Glomerular visceral epithelial cell (primary cell): ENCODE measurements at regions not wholly inside any gene's neighbourhood (a gene's known extent, or its start where the extent isn't known, plus 50 kb on each side); places are given as distances from the start of the nearest gene placed in this dataset.

ENCODE experiments used
- DNase-seq: peaks from one replicate; pipeline ENCODE4 v3.0.0-alpha.2; 2016; ENCODE audit errors: extremely low spot score

DNA sequence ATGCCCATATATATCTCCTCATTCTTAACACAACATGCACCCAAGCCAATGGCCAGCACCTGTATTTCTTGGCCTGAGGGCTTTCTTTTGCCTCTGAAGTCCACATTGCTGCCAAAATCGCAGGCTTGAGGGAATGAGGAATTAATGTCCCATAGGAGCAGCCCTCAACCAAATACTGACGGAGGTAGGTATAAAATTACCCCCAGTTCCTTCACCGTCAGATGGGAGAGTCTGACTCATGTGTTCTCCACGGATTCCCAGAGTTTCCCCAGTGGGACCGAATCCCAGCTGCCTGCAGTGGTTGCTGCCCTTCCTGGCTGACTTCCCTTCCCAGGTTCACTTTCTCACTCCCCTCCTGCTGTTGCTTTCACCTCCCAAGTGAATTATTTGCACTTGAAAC is 602.2 kb upstream of the NOX3 start:
- DNase-seq, result no peak

DNA sequence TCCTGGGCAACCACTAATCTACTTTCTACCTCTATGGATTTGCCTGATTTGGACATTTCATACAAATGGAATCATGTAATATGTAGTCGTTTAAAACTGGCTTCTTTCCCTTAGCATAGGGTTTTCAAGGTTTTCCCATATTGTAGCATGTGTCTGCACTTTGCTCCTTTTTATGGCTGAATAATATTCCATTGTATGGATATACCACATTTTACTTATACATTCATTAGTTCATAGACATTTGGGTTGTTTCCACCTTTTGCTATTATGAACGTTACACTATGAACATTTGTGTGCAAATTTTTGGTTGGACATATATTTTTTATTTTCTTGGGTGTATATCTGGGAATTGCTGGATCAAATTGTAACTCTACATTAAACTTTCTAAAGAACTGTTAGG is 600.4 kb upstream of the NOX3 start:
- DNase-seq, result no peak

DNA sequence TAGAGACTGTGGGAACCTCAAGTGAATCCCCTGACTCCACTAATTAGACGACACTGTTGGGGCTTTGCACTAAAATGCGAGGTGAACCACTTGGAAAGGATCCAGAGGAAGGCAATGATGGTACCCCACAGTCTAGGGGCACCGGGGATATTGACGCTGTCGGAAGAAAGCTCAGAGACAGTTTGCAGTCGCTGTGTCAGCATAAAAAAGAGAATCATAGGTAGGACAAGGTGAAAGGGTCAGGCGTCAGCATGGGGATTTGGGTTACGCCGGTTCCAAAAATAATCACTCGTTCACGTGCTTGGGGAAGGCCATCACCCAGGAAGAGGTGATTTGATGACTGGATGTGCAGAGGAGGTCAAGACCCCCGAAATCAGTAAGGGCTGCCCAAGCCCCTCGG is 598.0 kb upstream of the NOX3 start:
- no peak for DNase-seq

DNA sequence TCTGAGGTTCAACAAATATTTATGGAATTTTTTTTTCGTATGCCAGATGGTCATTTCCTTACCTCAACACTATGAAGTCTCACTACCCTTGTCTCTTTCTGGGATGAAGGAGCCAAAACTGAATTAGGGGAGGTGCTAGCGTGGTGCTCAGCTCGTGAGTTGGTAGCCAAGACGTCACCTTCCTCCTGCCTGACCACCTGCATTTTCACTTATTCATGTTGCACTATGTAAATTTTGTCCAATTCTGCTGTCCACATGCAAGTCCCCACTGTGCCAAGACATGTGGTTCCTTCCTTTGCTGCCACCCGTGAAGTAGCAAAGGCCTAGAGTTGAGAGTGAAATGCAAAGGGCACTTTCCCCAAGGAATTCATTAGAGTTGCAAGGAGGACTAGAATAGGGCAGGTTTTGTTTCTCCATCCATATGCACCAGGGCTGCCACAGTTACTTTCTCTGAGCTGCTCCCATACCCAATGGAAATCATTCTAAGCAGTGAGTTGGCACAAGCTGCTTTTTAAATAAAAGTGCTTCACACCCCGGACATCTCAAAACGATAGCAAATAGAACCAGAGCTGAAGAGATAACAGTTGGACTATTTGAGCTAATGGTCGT is 591.3 kb upstream of the NOX3 start:
- no peak for DNase-seq

DNA sequence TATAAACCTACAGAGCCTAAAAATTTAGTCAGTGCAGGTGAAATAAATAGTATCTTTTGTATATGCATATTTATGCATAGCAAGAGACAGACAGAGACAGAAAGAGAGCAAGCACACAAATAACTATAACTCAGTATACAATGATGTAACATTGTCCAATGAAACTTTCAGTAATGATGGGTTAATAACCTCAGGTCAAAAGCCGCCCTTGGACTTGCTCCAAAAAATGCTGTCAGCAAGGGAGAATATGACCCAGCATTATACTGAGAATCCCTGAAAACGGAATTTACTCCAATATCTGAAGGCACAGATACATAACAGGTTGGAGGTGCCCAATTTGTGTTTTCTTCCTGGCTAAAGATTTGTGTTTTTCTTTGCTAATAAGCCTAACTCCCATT is 590.6 kb upstream of the NOX3 start:
- no peak for DNase-seq

DNA sequence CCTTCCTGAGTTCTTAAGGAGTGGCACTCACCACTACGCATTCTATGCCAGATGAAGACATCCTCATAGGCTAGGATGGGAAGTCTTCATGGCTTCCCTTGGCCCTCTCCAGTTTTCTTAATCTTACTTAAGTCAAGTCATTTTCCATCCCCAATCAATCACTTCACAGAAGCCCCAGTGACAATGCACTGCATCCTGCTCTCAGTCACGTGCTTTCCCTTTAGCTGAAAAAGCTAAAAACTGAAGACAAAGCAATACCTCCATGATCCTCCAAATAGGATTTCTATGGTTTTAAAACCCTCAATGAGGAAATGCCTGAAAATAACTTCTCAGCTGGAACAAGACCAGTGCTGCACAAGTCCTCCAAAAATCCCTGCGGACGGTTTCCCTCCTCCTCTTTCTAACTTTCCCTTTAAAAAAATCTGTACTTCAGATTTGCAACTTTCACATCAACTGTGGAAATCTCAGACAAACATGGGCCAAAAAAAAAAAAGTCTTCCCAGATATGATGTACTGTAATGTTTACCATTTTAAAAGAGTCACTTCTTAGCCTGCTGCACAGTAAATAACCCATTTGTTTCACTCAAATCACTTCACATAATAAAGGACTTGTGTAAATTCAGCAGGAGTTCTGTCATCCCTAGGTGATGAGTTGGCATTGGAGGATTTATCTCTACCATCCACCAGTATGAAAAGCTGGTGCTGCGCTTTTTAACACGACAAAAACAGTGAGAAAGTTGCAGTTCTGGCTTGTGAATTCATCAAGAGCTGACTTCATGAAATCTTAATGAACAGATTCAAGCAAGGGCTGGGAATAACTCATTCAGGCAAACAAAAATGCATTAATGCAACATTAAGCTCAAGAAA is 590.0 kb upstream of the NOX3 start:
- DNase-seq, result no peak

DNA sequence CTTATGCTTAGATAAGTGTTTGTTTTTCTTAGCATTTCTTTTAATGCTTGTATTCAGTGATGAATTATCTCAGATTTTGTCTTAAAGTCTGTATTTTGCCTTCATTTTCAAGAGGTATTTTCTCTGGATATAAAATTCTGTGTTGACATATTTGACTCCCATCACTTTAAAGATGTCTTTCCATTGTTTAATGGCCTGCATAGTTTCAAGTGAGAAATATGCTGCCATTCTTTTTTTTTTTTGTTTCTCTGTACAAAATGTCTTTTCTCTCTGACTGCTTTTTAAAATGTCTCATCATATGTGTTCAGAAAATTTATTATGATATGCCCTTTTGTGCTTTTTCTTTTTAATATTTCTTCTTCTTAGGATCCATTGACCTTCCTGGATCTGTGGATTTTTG is 578.0 kb upstream of the NOX3 start:
- DNase-seq, result no peak

DNA sequence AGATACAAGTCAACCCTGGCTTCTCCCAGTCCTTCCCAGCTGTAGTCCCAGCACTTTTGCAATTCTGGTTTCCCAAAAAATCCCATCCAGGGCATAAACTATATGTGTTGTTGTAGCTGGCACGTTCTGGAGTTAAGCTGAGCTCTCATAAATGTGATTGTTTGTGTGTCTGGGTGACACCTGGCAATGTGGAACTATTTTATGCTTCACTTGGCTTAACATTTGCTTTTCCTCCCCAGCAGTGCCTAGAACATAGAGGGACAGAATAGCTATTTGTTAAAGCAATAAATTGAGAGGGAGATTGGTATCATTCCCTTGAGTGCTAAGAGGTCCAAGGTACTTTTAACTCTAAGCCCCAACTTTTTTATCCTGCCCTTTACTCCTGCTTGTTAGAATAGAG is 575.9 kb upstream of the NOX3 start:
- no peak for DNase-seq

DNA sequence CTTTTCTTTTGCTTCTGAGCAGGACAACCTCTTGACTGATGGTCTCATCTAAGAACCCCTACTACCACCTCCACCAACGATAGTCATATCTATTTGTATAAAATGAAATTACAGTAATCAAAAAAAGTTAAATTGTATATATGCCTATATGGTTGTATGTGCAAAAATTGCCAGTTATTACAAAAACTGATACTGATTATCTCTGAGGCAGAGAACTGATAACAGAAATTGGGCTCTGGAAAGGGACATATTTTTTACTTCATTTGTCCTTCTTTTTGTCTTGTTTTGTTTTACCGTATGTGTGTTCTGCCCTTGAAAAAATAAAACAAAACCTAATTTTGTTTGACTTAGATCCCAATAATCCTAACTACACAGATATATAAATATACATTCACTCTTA is 574.4 kb upstream of the NOX3 start:
- DNase-seq, result no peak

DNA sequence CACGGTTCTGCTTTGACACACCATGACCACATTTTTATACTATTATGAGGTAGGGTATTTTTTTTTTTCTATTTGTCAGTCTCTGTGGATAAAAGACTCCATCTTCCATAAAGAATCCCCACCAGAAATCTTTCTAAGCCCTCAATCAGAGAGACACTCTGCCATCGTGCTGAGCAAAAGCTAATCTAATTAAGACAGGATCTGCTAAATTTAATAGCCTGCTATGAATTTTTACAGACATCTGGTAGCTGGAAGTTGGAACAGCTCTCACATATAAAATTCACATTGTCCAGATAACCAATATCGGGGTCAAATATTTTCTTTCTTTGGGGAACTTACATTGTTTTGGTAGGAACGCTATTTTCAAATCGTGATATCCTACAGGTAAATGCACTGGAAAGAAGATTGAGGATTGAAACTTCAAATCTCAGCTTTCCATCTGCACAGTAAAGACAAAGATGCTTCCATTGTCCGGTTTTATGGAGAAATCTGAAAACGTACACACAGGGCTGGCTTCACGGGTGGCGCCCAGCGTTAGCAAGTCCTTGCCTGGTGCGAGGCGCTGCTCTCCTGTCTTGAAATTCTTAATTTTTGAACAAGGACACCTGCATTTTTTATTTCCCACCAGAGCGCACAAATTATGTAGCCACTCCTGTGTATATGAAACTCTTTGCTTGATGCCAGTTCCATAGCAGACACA is 573.8 kb upstream of the NOX3 start:
- DNase-seq, result no peak

DNA sequence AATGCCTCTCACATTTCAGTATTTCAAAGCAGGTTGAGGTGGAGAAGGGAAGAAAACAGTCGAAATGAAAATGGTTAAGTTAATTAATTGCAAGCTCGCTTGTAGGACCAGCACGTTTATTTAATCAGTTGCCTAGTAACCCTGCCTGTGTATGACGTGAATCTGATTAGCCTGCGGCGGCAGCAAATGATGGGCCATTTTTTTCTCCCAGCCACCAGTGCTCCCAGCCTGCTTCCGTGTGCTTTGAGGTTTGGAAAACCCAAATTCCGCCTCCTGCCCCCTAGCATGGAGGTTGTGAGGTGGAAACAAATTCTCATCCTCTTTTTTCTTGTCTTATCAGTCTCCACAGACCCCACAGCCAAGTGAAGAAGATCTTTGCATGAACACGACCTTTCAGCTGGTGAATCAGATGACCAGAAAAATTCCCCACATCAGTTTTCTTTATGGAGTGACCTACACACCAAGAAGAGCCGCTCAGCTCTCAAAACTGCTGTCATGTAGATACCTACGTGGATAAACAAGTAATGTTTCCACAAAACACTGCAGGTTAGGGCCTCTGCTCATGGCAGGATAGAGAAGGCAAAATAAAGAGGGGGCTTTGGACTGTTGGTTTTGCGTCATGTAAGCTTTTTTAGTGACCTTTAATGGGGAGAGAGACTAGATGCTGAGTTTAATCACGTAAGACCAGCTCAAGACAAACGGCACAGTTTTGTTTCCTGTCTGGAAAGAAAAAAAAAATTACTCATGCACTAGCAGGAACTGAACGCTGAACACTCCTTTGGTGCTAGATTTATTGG is 572.9 kb upstream of the NOX3 start:
- DNase-seq, result no peak

DNA sequence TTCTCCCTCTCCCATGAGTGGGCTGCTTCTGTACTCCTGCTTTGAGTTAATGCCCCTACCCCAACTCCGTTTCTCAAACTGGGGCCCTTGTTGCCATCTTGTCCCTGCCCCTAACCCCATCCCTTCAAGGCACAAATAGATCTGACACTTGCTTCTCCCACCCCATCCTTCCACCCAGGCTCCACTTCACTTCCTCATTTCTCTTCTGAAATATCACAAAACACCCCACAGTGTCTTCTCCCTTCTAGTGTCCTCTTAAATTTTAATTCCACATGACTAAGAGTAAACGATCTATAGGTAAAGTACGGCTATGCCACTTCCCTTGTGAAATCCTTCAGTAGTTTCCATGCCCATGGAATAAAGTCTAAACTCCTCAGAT is 571.6 kb upstream of the NOX3 start:
- no peak for DNase-seq

DNA sequence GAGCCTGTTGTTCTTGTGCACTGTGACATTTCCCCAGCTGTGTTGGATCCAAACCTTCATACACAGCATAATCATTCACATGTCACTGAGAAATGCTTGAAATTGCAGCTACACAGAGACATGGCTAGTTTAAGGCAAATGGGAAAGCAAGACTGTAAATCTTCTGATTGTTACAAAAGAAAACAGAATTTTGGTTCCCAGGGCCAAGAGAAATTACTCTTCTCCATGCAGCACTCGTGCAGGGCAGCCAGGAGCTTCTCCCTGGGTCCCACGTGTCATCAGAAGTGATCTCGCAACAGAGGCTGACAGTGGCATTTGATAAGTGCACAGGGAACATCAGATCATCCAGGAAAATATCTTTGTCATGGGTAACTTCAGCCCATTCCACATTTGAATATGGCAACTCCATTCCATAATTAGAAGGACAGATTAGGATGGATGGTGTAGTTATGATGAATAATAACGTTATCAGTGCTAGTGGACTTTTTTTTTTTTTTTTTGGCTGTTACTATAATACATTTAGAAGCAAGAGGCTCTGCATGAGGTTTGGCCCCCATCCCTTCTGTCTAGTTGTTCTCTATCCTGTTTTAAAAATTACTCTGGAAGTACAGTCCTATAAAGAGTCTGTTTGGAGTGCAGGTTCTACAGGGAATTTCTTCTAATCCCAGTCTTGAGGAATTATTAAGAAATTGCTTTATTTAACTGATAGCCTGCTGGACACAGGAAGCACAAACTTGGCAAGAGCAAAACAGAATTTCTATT is 571.0 kb upstream of the NOX3 start:
- DNase-seq, result no peak

DNA sequence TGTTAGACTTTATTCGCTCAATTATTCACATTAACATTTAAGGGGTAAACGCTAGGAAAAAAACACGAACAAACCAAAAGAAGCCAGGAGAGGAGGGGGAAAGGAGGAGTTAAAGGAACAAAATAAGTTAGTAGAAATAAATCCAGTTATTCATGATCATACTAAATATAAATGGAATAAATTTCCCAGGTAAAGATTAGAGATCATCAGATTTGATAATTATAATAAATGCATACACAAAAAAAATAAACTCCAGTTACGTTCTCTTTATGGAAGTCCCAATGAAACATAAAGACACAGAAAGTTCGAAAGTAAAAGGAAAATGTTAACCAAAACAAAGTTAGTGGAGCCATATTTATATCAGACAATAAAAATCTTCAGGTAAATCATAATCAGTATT is 568.7 kb upstream of the NOX3 start:
- no peak for DNase-seq

DNA sequence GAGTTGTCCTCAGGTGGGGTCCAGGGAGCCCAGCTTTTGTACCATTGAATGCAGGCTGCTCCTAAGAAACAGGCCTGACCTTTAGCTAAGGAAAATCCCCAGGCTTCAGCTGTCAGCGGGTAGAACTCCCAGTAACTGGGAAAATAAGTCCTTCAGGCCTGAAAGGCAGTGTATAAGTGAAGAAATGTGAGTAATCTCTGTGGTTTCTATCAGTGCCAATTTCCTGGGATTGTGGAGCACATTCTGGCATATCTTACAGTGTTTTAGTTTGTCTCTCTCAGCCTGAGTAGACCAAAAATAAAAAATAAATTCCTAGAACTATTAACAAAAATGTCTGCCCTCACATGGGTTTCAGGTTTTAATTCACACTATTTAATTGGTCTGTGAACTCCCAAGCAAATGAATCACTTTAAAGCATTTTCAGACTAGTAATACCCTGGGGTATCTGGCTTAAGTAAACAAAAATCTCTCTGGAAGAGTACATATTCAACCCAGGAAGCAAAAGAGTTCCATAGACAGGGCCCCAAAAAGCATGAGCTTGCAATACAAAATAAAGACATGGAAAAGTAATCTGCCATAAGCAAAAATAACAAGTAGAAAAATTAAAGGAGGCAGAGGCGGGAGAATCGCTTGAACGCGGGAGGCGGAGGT is 566.2 kb upstream of the NOX3 start:
- peak; percentile 56 for DNase-seq

DNA sequence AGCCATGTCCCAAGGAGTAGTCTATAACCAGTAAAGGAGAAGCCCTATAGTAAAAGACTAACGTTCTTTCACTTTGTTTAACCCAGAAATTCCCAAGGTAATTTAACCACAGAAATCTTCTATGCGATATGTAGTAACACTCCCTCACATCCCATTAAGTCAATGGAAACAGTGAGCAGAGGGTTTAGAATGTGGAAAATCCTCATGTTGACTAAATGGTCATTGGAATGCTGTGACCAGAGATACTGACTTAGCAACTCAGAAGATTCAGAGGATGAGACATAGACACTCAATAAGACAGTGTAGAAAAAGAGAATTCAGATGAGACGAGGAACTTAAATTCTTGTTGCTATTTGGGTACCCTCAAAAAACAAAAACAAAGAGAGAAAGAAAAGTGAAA is 562.2 kb upstream of the NOX3 start:
- DNase-seq, result peak; percentile 25

DNA sequence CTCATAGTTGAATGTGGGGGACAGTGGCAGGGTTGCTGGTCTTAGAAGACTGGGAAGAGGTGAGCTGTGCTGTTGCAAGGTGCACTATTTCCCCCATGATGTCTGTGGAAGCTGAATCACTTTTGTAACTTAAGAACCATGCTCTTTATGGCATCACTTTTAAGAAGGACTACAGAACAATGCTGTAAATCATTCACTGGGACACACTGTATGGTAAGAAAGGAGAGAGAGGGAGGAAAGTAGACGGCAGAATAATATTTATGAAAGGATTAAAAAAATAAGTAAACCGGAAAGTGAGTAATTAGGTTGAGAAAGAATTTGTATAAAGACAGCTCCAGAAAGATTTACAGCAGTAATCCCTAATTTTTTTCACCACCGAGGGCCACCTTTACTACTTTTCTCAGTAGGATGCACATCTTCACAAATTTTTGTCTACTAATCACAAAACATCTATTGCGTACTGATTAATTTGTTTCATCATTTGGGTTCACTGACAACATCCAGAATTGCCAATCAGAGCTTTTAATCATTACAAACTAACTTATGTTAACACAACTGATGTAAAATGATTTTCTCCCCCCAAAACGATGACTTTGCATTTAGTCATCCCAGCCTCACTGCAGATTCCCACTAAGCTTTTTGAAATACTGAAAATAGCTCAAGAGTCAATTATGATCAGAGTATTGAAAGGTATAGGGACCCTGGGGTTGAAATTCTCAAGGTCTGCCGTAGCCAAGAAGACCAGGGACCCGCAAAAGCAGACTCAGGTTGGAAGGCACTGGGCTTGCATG is 560.7 kb upstream of the NOX3 start:
- peak; percentile 14 for DNase-seq

DNA sequence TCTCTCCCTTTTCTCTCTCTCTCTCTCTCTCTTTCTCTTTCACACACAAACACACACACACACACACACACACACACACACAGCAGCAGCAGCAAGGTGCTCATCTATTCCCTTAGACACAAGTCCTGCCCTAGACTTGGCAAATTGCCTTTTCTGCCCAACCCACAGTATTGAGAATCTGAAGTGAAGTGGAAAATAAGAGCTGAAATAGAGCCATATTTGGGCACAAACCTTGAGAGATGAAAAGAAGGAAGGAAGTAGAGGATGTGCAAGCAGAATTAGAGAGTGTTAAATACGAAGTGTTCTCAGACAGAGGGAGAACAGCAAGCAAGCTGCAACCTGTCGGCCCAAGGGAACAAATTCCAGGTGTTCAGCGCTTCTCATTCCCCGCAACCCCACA is 557.5 kb upstream of the NOX3 start:
- peak; percentile 50 for DNase-seq

DNA sequence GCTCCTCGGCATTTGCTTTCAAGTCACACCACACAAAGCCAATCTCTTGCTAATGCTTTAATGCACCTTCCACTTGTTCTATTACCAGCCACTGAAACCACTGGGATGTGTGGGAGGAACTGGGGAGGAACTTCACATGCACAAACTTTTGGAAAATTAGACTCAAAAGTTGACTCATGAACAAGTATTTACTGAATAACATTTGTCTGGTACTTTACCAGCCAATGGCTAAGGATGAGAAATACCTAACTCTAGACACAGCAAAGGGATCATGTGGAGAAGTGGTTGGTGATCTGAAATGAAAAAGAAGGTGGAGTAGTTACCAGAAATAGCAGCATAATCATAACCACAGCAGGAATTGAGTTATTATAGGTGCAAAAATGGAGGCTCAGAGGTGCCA is 554.0 kb upstream of the NOX3 start:
- DNase-seq, result no peak

DNA sequence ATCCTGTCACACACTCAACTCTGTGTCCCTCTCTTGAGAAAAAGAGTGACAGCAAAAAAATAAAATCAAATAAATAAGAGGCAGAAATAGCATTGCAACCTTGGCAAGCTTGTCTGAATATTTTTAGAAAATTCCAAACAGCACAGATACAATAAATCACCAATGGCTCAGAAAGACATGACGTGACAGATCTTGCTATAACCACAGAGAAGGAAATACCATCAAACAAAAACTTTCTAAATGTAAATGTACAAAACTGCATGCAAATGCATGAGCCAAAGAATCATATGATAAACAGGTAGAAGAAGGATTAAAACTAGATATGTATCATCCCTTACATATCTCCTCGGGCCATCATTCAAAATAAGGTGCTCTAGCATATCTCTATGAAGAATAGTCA is 549.2 kb upstream of the NOX3 start:
- DNase-seq, result no peak
